SU-DHL-6 (cell line): ENCODE measurements at regions not wholly inside any gene's neighbourhood (a gene's known extent, or its start where the extent isn't known, plus 50 kb on each side); places are given as distances from the start of the nearest gene placed in this dataset.

ENCODE experiments used
- EZH2phosphoT487 ChIP-seq: fragments of 200-600 bp; sonication (generic), shearing (Covaris generic); conservative IDR thresholded peaks from 2 replicates; pipeline ENCODE4 v1.6.1; 2018; ENCODE audit warnings: mild to moderate bottlenecking, antibody characterized with exemption, low read length, moderate library complexity, mixed read lengths
- TF ChIP-seq, protein P1 (sequence below): fragments of 200-600 bp; sonication (generic); IDR thresholded peaks from one replicate; pipeline ENCODE4 v1.5.1; 2017; ENCODE audit warnings: antibody characterized with exemption, mild to moderate bottlenecking, low read length, moderate library complexity; ENCODE audit not compliant: insufficient read depth, poor library complexity, severe bottlenecking

- TF ChIP-seq, protein P1, sequence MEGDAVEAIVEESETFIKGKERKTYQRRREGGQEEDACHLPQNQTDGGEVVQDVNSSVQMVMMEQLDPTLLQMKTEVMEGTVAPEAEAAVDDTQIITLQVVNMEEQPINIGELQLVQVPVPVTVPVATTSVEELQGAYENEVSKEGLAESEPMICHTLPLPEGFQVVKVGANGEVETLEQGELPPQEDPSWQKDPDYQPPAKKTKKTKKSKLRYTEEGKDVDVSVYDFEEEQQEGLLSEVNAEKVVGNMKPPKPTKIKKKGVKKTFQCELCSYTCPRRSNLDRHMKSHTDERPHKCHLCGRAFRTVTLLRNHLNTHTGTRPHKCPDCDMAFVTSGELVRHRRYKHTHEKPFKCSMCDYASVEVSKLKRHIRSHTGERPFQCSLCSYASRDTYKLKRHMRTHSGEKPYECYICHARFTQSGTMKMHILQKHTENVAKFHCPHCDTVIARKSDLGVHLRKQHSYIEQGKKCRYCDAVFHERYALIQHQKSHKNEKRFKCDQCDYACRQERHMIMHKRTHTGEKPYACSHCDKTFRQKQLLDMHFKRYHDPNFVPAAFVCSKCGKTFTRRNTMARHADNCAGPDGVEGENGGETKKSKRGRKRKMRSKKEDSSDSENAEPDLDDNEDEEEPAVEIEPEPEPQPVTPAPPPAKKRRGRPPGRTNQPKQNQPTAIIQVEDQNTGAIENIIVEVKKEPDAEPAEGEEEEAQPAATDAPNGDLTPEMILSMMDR = no peak
- no peak for TF ChIP-seq EZH2phosphoT487
Measured at GRCh38 chr14:46245276-46245675, 406.3 kb downstream of the RPL10L start.
